H54 (cell line): ENCODE measurements at regions not wholly inside any gene's neighbourhood (a gene's known extent, or its start where the extent isn't known, plus 50 kb on each side); places are given as distances from the start of the nearest gene placed in this dataset.

Source experiments
- DNase-seq: peaks from one replicate; pipeline ENCODE4 v3.0.0; 2011; ENCODE audit warnings: low spot score, mixed read lengths; ENCODE audit not compliant: insufficient read length
- FAIRE-seq: peaks from 3 replicates; lab custom pipeline; 2011; peaks lifted over from hg19 to GRCh38; lab: Jason Lieb, UNC
- POLR2A ChIP-seq: IDR thresholded peaks from 2 replicates; pipeline ENCODE4 v1.6.1; 2011; ENCODE audit warnings: low read depth, mild to moderate bottlenecking, low read length

DNA sequence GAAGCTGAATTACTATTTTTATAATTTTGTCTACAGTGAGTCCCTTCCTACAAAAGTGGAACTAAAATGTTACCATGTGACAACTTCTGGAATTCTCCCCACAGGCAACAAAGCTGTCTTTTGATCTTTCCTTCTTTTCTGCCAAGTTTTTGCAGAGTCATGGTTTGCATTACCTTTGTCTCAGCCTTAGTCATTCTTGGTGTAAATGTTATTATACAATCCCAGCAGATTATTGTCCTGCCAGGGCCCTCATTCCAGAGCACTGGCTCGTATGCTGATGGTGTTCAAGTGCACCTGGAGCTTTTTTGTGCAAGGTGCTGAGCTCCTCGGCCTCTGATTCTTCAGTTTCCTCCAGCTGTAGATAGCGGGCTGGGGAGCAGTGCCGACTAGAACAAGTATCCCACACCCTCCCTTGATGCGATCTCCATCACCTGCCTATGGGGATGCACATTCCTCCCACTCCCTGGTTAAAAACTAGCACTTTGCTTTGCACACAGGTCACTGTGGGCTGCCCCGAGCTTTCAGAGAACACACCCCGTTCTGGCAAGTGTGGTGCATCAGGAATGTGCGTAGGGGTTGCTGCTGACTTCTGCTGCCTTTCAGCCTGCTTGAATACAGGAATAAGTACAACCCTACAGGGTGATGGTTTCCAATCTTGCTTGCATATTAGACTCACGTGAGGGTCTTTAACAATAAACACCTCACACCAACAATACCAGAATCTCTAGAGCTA, 263.6 kb downstream of the RNF144A start:
- no peak for DNase-seq

DNA sequence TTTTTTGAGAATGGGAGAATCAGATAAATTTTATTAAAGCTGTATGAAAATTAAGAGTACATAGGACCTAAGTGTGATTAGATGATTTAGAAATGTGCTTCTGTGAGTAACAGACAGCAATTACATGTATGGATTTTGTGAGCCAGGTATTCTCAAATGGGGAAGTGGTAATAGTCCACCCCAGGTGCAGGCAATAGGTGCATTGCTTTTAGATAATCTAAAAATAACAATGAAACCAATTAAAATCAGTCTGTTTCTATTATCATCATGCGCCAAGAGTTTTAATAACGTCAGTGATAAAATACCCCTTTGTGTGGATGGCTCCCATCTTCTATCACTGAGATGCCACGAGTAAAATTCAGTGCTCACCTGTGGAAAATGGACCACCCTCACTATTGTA, 265.3 kb downstream of the RNF144A start:
- no peak for TF ChIP-seq POLR2A
- FAIRE-seq, result no peak
- no peak for DNase-seq

More for the DNA sequence above, 263.6 kb downstream of the RNF144A start:
- no peak for FAIRE-seq
- TF ChIP-seq POLR2A, result no peak

DNA sequence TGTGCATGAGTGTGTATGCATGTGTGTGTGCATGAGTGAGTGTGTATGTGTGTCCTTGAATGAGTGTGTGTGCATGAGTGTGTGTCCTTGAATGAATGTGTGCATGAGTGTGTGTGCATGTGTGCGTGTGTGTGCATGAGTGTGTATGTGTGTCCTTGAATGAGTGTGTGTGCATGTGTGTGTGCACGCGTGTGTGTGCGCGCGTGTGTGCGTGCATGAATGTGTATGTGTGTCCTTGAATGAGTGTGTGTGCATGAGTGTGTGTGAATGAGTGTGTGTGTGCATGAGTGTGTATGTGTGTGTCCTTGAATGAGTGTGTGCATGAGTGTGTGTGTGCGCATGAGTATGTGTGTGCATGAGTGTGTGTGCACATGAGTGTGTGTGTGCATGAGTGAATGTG, 271.9 kb downstream of the RNF144A start:
- FAIRE-seq (no peak), DNase-seq (no peak)
- TF ChIP-seq POLR2A, result no peak

DNA sequence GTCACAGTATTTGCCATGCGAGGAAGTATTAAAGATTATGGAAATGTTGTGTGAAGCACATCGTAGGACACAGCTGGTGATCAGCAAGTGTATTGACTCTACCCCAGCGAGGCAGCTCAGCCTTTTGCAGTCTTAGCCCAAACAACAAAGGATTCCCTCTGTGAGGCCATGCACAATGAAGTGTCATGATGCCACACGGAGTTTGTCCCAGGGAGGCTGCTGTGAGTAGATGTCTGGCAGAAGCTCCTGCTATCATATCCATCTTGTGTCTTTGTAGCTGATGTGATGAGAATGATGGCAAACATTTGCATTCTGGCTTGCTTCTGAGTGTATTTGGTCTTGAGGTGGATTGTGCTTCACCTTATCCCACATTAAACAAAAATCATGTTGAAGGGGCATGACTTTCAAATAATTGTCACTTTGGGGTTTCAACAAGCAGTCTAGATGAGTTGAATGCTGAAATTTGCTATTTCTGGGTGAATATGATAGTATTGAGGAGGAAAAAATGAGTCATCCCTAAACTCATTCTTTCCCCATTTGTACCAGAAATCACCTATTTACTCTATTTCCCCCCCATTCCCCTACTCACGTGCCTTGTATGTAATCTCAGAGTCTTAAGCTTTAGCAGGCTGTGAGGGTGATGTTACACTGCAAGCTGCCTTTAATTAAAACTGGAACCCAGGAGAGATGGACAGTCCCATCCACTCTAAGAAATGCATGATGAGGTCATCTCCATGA, 273.5 kb downstream of the RNF144A start:
- FAIRE-seq, result no peak
- no peak for DNase-seq
- no peak for TF ChIP-seq POLR2A

GRCh38 chr2:7191932-7192331, 274.7 kb downstream of the RNF144A start:
- DNase-seq, result no peak
- FAIRE-seq, result no peak
- TF ChIP-seq POLR2A, result no peak

GRCh38 chr2:7193457-7193856, 276.2 kb downstream of the RNF144A start:
- TF ChIP-seq POLR2A, result no peak
- no peak for FAIRE-seq

GRCh38 chr2:7194950-7195349, 277.7 kb downstream of the RNF144A start:
- TF ChIP-seq POLR2A, result no peak
- DNase-seq (no peak), FAIRE-seq (no peak)

More at GRCh38 chr2:7193457-7193856, 276.2 kb downstream of the RNF144A start:
- DNase-seq, result no peak

DNA sequence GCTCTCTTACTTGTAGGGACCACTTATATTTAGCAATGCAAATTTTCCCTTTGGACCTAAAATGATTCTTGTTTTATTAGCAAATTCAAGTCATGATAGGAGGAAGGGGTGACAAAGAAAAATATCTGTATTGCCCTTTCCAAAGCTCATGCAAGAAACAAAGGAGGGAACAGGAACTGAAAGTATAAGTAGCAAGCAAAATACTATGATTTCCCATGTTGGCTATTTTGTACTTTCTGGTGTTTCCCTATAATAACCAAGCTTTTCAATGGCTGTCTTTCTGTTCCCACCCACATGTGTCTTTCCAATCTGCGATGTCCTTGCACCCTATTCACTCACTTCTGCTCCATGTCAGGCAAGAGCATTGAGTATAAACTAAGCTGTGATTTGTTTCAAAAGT, 279.7 kb downstream of the RNF144A start:
- FAIRE-seq (no peak), DNase-seq (no peak)
- no peak for TF ChIP-seq POLR2A

- no peak for DNase-seq
- FAIRE-seq, result no peak
- no peak for TF ChIP-seq POLR2A
These were observed 284.6 kb downstream of the RNF144A start for GRCh38 chr2:7201851-7202250.

GRCh38 chr2:7203056-7203467, 285.9 kb downstream of the RNF144A start:
- DNase-seq (no peak), FAIRE-seq (peak; percentile 11)
- TF ChIP-seq POLR2A, result no peak

- FAIRE-seq, result no peak
- TF ChIP-seq POLR2A, result no peak
- no peak for DNase-seq
These were observed 288.1 kb downstream of the RNF144A start for GRCh38 chr2:7205151-7205830.

GRCh38 chr2:7206111-7206810, 289.0 kb downstream of the RNF144A start:
- FAIRE-seq, result no peak
- TF ChIP-seq POLR2A, result no peak
- DNase-seq, result no peak

GRCh38 chr2:7207631-7208030, 290.4 kb downstream of the RNF144A start:
- TF ChIP-seq POLR2A, result no peak
- FAIRE-seq, result no peak
- no peak for DNase-seq
